ENCODE measurements at regions not wholly inside any gene's neighbourhood (a gene's known extent, or its start where the extent isn't known, plus 50 kb on each side); places are given as distances from the start of the nearest gene placed in this dataset.

- no peak for DNase-seq (ENCODE audit: low read depth in 2 of 3, low spot score in 1 of 3)
Observed at GRCh38 chr16:80019395-80019794, 418.9 kb upstream of the MAF start.

- no peak for DNase-seq (ENCODE audit: low read depth in 2 of 3, low spot score in 1 of 3)
Observed at GRCh38 chr16:80018466-80018865, 417.9 kb upstream of the MAF start.

GRCh38 chr16:80016731-80017326 is 416.3 kb upstream of the MAF start:
- DNase-seq (ENCODE audit: low read depth in 2 of 3, low spot score in 1 of 3), result no peak

- DNase-seq (ENCODE audit: low read depth in 2 of 3, low spot score in 1 of 3), result no peak
Observed at GRCh38 chr16:80015566-80015965, 415.0 kb upstream of the MAF start.

- DNase-seq (ENCODE audit: low read depth in 2 of 3, low spot score in 1 of 3), result no peak
Observed at GRCh38 chr16:80014241-80014939, 413.9 kb upstream of the MAF start.

- DNase-seq (ENCODE audit: low read depth in 2 of 3, low spot score in 1 of 3), result no peak
Observed at GRCh38 chr16:80012586-80012985, 412.0 kb upstream of the MAF start.

GRCh38 chr16:80009971-80010659 is 409.6 kb upstream of the MAF start:
- no peak for DNase-seq (ENCODE audit: low read depth in 2 of 3, low spot score in 1 of 3)

- DNase-seq (ENCODE audit: low read depth in 2 of 3, low spot score in 1 of 3), result no peak
Observed at GRCh38 chr16:80008857-80009256, 408.3 kb upstream of the MAF start.

- no peak for DNase-seq (ENCODE audit: low read depth in 2 of 3, low spot score in 1 of 3)
Observed at GRCh38 chr16:80007231-80007630, 406.7 kb upstream of the MAF start.

- DNase-seq (ENCODE audit: low read depth in 2 of 3, low spot score in 1 of 3), result no peak
Observed at GRCh38 chr16:80006241-80007215, 406.0 kb upstream of the MAF start.

GRCh38 chr16:80004113-80004512 is 403.6 kb upstream of the MAF start:
- no peak for DNase-seq (ENCODE audit: low read depth in 2 of 3, low spot score in 1 of 3)

- DNase-seq (ENCODE audit: low read depth in 2 of 3, low spot score in 1 of 3), result no peak
Observed at GRCh38 chr16:80002261-80002660, 401.7 kb upstream of the MAF start.

GRCh38 chr16:79998143-79998542 is 397.6 kb upstream of the MAF start:
- no peak for DNase-seq (ENCODE audit: low read depth in 2 of 3, low spot score in 1 of 3)

- DNase-seq (ENCODE audit: low read depth in 2 of 3, low spot score in 1 of 3), result no peak
Observed at GRCh38 chr16:79997257-79997656, 396.7 kb upstream of the MAF start.

GRCh38 chr16:79996321-79996720 is 395.8 kb upstream of the MAF start:
- DNase-seq (ENCODE audit: low read depth in 2 of 3, low spot score in 1 of 3), result no peak

- DNase-seq (ENCODE audit: low read depth in 2 of 3, low spot score in 1 of 3), result no peak
Observed at GRCh38 chr16:79995315-79995714, 394.8 kb upstream of the MAF start.

- no peak for DNase-seq (ENCODE audit: low read depth in 2 of 3, low spot score in 1 of 3)
Observed at GRCh38 chr16:79994418-79994817, 393.9 kb upstream of the MAF start.

GRCh38 chr16:79993629-79994209 is 393.2 kb upstream of the MAF start:
- DNase-seq (ENCODE audit: low read depth in 2 of 3, low spot score in 1 of 3), result no peak

- no peak for DNase-seq (ENCODE audit: low read depth in 2 of 3, low spot score in 1 of 3)
Observed at GRCh38 chr16:79991969-79992368, 391.4 kb upstream of the MAF start.

GRCh38 chr16:79988721-79989220 is 388.2 kb upstream of the MAF start:
- DNase-seq (ENCODE audit: low read depth in 2 of 3, low spot score in 1 of 3), result no peak

GRCh38 chr16:79988089-79988488 is 387.6 kb upstream of the MAF start:
- no peak for DNase-seq (ENCODE audit: low read depth in 2 of 3, low spot score in 1 of 3)

All from stimulated activated CD4-positive, alpha-beta T cell treated with anti-CD3 and anti-CD28 coated beads, Interleukin-12 subunit alpha, Interleukin-12 subunit beta, amount 100 ng/mL, for 48 hours (primary cell).